Keratinocyte (primary cell): ENCODE measurements at regions not wholly inside any gene's neighbourhood (a gene's known extent, or its start where the extent isn't known, plus 50 kb on each side); places are given as distances from the start of the nearest gene placed in this dataset.

ENCODE experiments used
- DNase-seq: peaks from one replicate; pipeline ENCODE4 v3.0.0-alpha.2; 2011; ENCODE audit warnings: low read depth, missing footprints, low spot score
- FAIRE-seq: peaks from 2 replicates; lab custom pipeline; 2011; peaks lifted over from hg19 to GRCh38; lab: Jason Lieb, UNC
- H2AFZ ChIP-seq: 2 replicates; pipeline ENCODE4 v1.6.0; 2012; ENCODE audit warnings: low read length, control low read depth, inconsistent platforms; ENCODE audit not compliant: control insufficient read depth
- H3K27ac ChIP-seq: 2 replicates; pipeline ENCODE4 v1.5.1; 2011; ENCODE audit warnings: low read length; ENCODE audit not compliant: control insufficient read depth, insufficient read depth
- H3K27me3 ChIP-seq: 3 replicates; pipeline ENCODE4 v1.6.0; 2011; ENCODE audit warnings: low read length; ENCODE audit not compliant: control insufficient read depth, insufficient read depth; ENCODE audit errors: extremely low read depth
- H3K36me3 ChIP-seq, 2 experiments: 2 replicates in 1 of 2; 3 replicates in 1 of 2; pipeline ENCODE4 v1.5.1; 2011; ENCODE audit warnings: low read length in 2 of 2, mild to moderate bottlenecking in 1 of 2; ENCODE audit not compliant: control insufficient read depth in 2 of 2, insufficient read depth in 2 of 2; ENCODE audit errors: extremely low read depth in 1 of 2
- H3K4me1 ChIP-seq: 3 replicates; pipeline ENCODE4 v1.5.1; 2011; ENCODE audit warnings: low read length; ENCODE audit not compliant: control insufficient read depth, insufficient read depth; ENCODE audit errors: extremely low read depth
- H3K4me2 ChIP-seq: 3 replicates; pipeline ENCODE4 v1.6.0; 2011; ENCODE audit warnings: low read depth, low read length; ENCODE audit not compliant: control insufficient read depth, insufficient read depth; ENCODE audit errors: extremely low read depth
- H3K4me3 ChIP-seq, 3 experiments: fragments of 200-600 bp in 1 of 3; sonication (generic) in 1 of 3; 2 replicates in 2 of 3; 3 replicates in 1 of 3; pipeline ENCODE4 v1.5.1; 2011 to 2016; ENCODE audit warnings: low read length in 3 of 3, mild to moderate bottlenecking in 3 of 3, control low read depth in 2 of 3, inconsistent platforms in 1 of 3, low read depth in 1 of 3, mixed read lengths in 1 of 3, mixed run types in 1 of 3, moderate library complexity in 1 of 3; ENCODE audit not compliant: control insufficient read depth in 2 of 3, insufficient read depth in 2 of 3; ENCODE audit errors: extremely low read depth in 1 of 3
- H3K79me2 ChIP-seq: 2 replicates; pipeline ENCODE4 v1.6.0; 2012; ENCODE audit warnings: low read length; ENCODE audit not compliant: control insufficient read depth, insufficient read depth
- H3K9ac ChIP-seq: 3 replicates; pipeline ENCODE4 v1.6.0; 2011; ENCODE audit warnings: low read length; ENCODE audit not compliant: control insufficient read depth, insufficient read depth; ENCODE audit errors: extremely low read depth
- H3K9me1 ChIP-seq: 3 replicates; pipeline ENCODE4 v1.6.0; 2011; ENCODE audit warnings: low read length; ENCODE audit not compliant: control insufficient read depth, insufficient read depth; ENCODE audit errors: extremely low read depth
- H3K9me3 ChIP-seq: 2 replicates; pipeline ENCODE4 v1.5.1; 2012; ENCODE audit warnings: low read depth, low read length; ENCODE audit not compliant: control insufficient read depth
- H4K20me1 ChIP-seq: 3 replicates; pipeline ENCODE4 v1.6.0; 2011; ENCODE audit warnings: low read length; ENCODE audit not compliant: control insufficient read depth, insufficient read depth; ENCODE audit errors: extremely low read depth
- CTCF ChIP-seq, 3 experiments: IDR thresholded peaks in 1 of 3; conservative IDR thresholded peaks in 1 of 3; optimal IDR thresholded peaks in 1 of 3; 2 replicates in 2 of 3; 3 replicates in 1 of 3; pipeline versions ENCODE3 to v1.5.1; 2011; ENCODE audit warnings: low read length in 3 of 3, mild to moderate bottlenecking in 3 of 3, moderate library complexity in 2 of 3, control low read depth in 1 of 3, inconsistent platforms in 1 of 3; ENCODE audit not compliant: insufficient read depth in 2 of 3; ENCODE audit errors: extremely low read depth in 1 of 3
- EZH2 ChIP-seq: IDR thresholded peaks from one replicate; pipeline ENCODE4 v1.6.1; 2012; ENCODE audit warnings: inconsistent platforms, mild to moderate bottlenecking, low read length, moderate library complexity
- dilution Hi-C: fragments of 300-500 bp; cut with MboI; formaldehyde crosslinking; loops from one replicate; pipeline ENCODE4 v1.7.0; 2020; ENCODE audit warnings: low sequenced_read_pairs; ENCODE audit not compliant: extremely low pct_ligation_motif_present

- Histone ChIP-seq H4K20me1 (no peaks in the 10 kb centered on the region), H3K4me2 (no peak overlapping the region), H3K9me3 (no peaks in the 10 kb centered on the region), H3K4me1 (no peaks in the 10 kb centered on the region), H2AFZ (no peak overlapping the region), H3K9ac (no peak overlapping the region), H3K4me3 (no peak overlapping the region), H3K79me2 (no peaks in the 10 kb centered on the region), H3K36me3 (no peaks in the 10 kb centered on the region), H3K27ac (no peak overlapping the region), H3K27me3 (no peaks in the 10 kb centered on the region), H3K9me1 (no peaks in the 10 kb centered on the region)
- no peak for DNase-seq
- no peak for FAIRE-seq
- dilution Hi-C loops = no loop called here
- TF ChIP-seq EZH2 = no peak
- TF ChIP-seq CTCF (optimal IDR thresholded peaks at IDR 0.05 in 1 of 3, IDR thresholded peaks at IDR 0.05 in 1 of 3, conservative IDR thresholded peaks at IDR 0.05 in 1 of 3; ENCODE audit: extremely low read depth in 1 of 3, insufficient read depth in 2 of 3, low read length in 3 of 3) = no peak
These were observed 139.3 kb upstream of the ODAD2 start for GRCh38 chr10:28137907-28138880.

GRCh38 chr10:28135258-28135657 lies 136.4 kb upstream of the ODAD2 start:
- Histone ChIP-seq H3K79me2 (no peaks in the 10 kb centered on the region), H3K4me2 (no peak overlapping the region), H4K20me1 (no peaks in the 10 kb centered on the region), H3K4me3 (no peak overlapping the region), H2AFZ (no peak overlapping the region), H3K9me1 (no peaks in the 10 kb centered on the region), H3K36me3 (no peaks in the 10 kb centered on the region), H3K27ac (no peak overlapping the region), H3K4me1 (peaks cover 4% of the 10 kb centered on the region), H3K27me3 (no peaks in the 10 kb centered on the region), H3K9me3 (no peaks in the 10 kb centered on the region), H3K9ac (no peak overlapping the region)
- DNase-seq = no peak
- dilution Hi-C loops = no loop called here
- TF ChIP-seq CTCF (optimal IDR thresholded peaks at IDR 0.05 in 1 of 3, IDR thresholded peaks at IDR 0.05 in 1 of 3, conservative IDR thresholded peaks at IDR 0.05 in 1 of 3; ENCODE audit: extremely low read depth in 1 of 3, insufficient read depth in 2 of 3, low read length in 3 of 3) (no peak), EZH2 (no peak)
- no peak for FAIRE-seq
